HepG2 (cell line): ENCODE measurements at regions not wholly inside any gene's neighbourhood (a gene's known extent, or its start where the extent isn't known, plus 50 kb on each side); places are given as distances from the start of the nearest gene placed in this dataset.

Source experiments
- ATAC-seq: fragments of 200-7000 bp; cut with Tn5 transposase; 3 replicates; pipeline ENCODE4 v1.9.1; 2020; ENCODE audit warnings: mild to moderate bottlenecking, moderate library complexity
- BruUV-seq: library from RNA; stranded (reverse); fragments of 400-500 nt; replicated peaks from 2 replicates; lab custom pipeline; 2021; lab: Mats Ljungman, UMichigan
- CTCF ChIA-PET: fragments of 300-600 bp; formaldehyde crosslinking; extraction: SDS; loops from one replicate; lab custom pipeline; 2021; ENCODE audit warnings: low total read pairs, inconsistent platforms, low intra/inter-chr PET ratio; lab: Yijun Ruan, JAX
- POLR2A ChIA-PET: fragments of 350-600 bp; sonication (Branson Sonifier 250); formaldehyde crosslinking; loops from one replicate; lab custom pipeline; 2020; ENCODE audit warnings: antibody characterized with exemption, inconsistent platforms; lab: Yijun Ruan, JAX
- DNase-seq: peaks from one replicate; pipeline ENCODE4 v3.0.0-alpha.2; 2015; ENCODE audit warnings: low spot score
- FAIRE-seq: peaks from 3 replicates; lab custom pipeline; 2011; peaks lifted over from hg19 to GRCh38; lab: Jason Lieb, UNC
- H2AFZ ChIP-seq: one replicate; pipeline ENCODE4 v1.6.1; 2011; ENCODE audit warnings: low read length, inconsistent platforms
- H3K27ac ChIP-seq: fragments of 300-600 bp; 3 replicates; pipeline ENCODE4 v1.8.0; 2011; ENCODE audit warnings: mixed run types, mild to moderate bottlenecking, mixed read lengths, low read length, inconsistent platforms; ENCODE audit not compliant: insufficient read depth; ENCODE audit errors: extremely low read length
- H3K27me3 ChIP-seq, 2 experiments: fragments of 200-600 bp in 1 of 2; 2 replicates in 1 of 2; 3 replicates in 1 of 2; pipeline versions ENCODE4 v1.6.0 to v1.8.0; 2011; ENCODE audit warnings: low read length in 2 of 2, mild to moderate bottlenecking in 2 of 2, moderate library complexity in 2 of 2, inconsistent platforms in 1 of 2; ENCODE audit not compliant: insufficient read depth in 2 of 2, control insufficient read depth in 1 of 2
- H3K36me3 ChIP-seq, 2 experiments: fragments of 200-600 bp in 1 of 2; replicated peaks in 1 of 2; 2 replicates in 1 of 2; 3 replicates in 1 of 2; pipeline versions ENCODE4 v1.5.1 to v1.8.0; 2011; ENCODE audit warnings: low read length in 2 of 2, inconsistent platforms in 1 of 2; ENCODE audit not compliant: insufficient read depth in 2 of 2, control insufficient read depth in 1 of 2
- H3K4me1 ChIP-seq: 2 replicates; pipeline ENCODE4 v1.5.1; 2012; ENCODE audit warnings: low read length, inconsistent platforms; ENCODE audit not compliant: insufficient read depth
- H3K4me2 ChIP-seq: 2 replicates; pipeline ENCODE4 v1.6.0; 2011; ENCODE audit warnings: low read depth, low read length, inconsistent platforms
- H3K4me3 ChIP-seq, 3 experiments: fragments of 200-600 bp in 1 of 3; sonication (generic), shearing (Covaris generic) in 1 of 3; replicated peaks in 1 of 3; 2 replicates each; pipeline ENCODE4 v1.5.1; 2011 to 2016; ENCODE audit warnings: low read length in 3 of 3, inconsistent platforms in 2 of 3, low read depth in 2 of 3, mild to moderate bottlenecking in 2 of 3, control low read depth in 1 of 3, mixed read lengths in 1 of 3; ENCODE audit not compliant: insufficient read depth in 1 of 3
- H3K79me2 ChIP-seq: one replicate; pipeline ENCODE4 v1.6.1; 2011; ENCODE audit warnings: low read length, inconsistent platforms; ENCODE audit not compliant: insufficient read depth
- H3K9ac ChIP-seq: 2 replicates; pipeline ENCODE4 v1.6.0; 2011; ENCODE audit warnings: mild to moderate bottlenecking, low read depth, low read length, inconsistent platforms; ENCODE audit not compliant: insufficient read depth
- H3K9me3 ChIP-seq: 2 replicates; pipeline ENCODE4 v1.5.1; 2012; ENCODE audit warnings: mild to moderate bottlenecking, low read length
- H4K20me1 ChIP-seq: 2 replicates; pipeline ENCODE4 v1.6.0; 2011; ENCODE audit warnings: inconsistent platforms, mild to moderate bottlenecking, low read length, moderate library complexity; ENCODE audit not compliant: insufficient read depth
- ATM ChIP-seq: fragments of 450-650 bp; IDR thresholded peaks from 2 replicates; pipeline ENCODE4 v1.7.1; 2017; ENCODE audit warnings: mild to moderate bottlenecking, borderline replicate concordance
- BATF2 ChIP-seq: sonication (generic); formaldehyde crosslinking; IDR thresholded peaks from 2 replicates; pipeline ENCODE4 v1.8.0; 2022; ENCODE audit warnings: mild to moderate bottlenecking, missing genetic modification reagents, moderate library complexity
- CBX2 ChIP-seq, 2 experiments: fragments of 200-600 bp in 1 of 2; sonication (generic); formaldehyde crosslinking in 1 of 2; IDR thresholded peaks; 2 replicates each; pipeline versions ENCODE4 v1.7.0 to v1.8.1; 2018 to 2022; ENCODE audit warnings: low read depth in 2 of 2, low read length in 1 of 2, mild to moderate bottlenecking in 1 of 2, missing genetic modification reagents in 1 of 2
- CEBPZ ChIP-seq: IDR thresholded peaks from 2 replicates; pipeline ENCODE4 v1.6.1; 2012; ENCODE audit warnings: low read length, improper control_type of control experiment
- DRAP1 ChIP-seq: IDR thresholded peaks from 2 replicates; pipeline ENCODE4 v1.6.1; 2016; ENCODE audit warnings: missing genetic modification reagents, missing compliant biosample characterization
- GRHL1 ChIP-seq: sonication (generic); formaldehyde crosslinking; conservative IDR thresholded peaks from 2 replicates; pipeline ENCODE4 v1.8.0; 2022; ENCODE audit warnings: missing genetic modification reagents
- HMGA1 ChIP-seq: sonication (generic); formaldehyde crosslinking; conservative IDR thresholded peaks from 2 replicates; pipeline ENCODE4 v1.4.0; 2020; ENCODE audit warnings: missing genetic modification reagents
- HNRNPUL1 ChIP-seq: fragments of 200-400 bp; formaldehyde crosslinking; IDR thresholded peaks from 2 replicates; pipeline ENCODE4 v1.6.1; 2017; ENCODE audit warnings: low read depth, mild to moderate bottlenecking, low read length, moderate library complexity
- NR3C1 ChIP-seq: sonication (generic); formaldehyde crosslinking; IDR thresholded peaks from 2 replicates; pipeline ENCODE4 v1.4.0; 2020; ENCODE audit warnings: missing genetic modification reagents
- RBM39 ChIP-seq: fragments of 200-400 bp; formaldehyde crosslinking; IDR thresholded peaks from one replicate; pipeline ENCODE4 v1.6.1; 2018; ENCODE audit warnings: antibody characterized with exemption, mild to moderate bottlenecking, low read depth, low read length; ENCODE audit not compliant: poor library complexity, severe bottlenecking
- RCOR2 ChIP-seq: IDR thresholded peaks from 2 replicates; pipeline ENCODE4 v1.6.1; 2016; ENCODE audit warnings: missing biosample characterization, missing genetic modification reagents
- ZFX ChIP-seq: sonication (generic); formaldehyde crosslinking; IDR thresholded peaks from 2 replicates; pipeline ENCODE4 v1.4.0; 2020; ENCODE audit warnings: mild to moderate bottlenecking, low read depth, missing genetic modification reagents, moderate library complexity
- ZNF20 ChIP-seq: sonication (generic); formaldehyde crosslinking; IDR thresholded peaks from 2 replicates; pipeline ENCODE4 v1.4.0; 2020; ENCODE audit warnings: mild to moderate bottlenecking, moderate library complexity, missing genetic modification reagents
- ZNF446 ChIP-seq: sonication (generic); formaldehyde crosslinking; IDR thresholded peaks from 2 replicates; pipeline ENCODE4 v1.5.0; 2020; ENCODE audit warnings: mild to moderate bottlenecking, missing genetic modification reagents
- ZNF567 ChIP-seq: sonication (generic); formaldehyde crosslinking; IDR thresholded peaks from 2 replicates; pipeline ENCODE4 v1.8.1; 2023; ENCODE audit warnings: mild to moderate bottlenecking, missing genetic modification reagents, borderline replicate concordance
- ZSCAN22 ChIP-seq: sonication (generic); formaldehyde crosslinking; IDR thresholded peaks from 2 replicates; pipeline ENCODE4 v1.4.0; 2020; ENCODE audit warnings: mild to moderate bottlenecking, missing genetic modification reagents
- ZSCAN25 ChIP-seq: sonication (generic); formaldehyde crosslinking; IDR thresholded peaks from 2 replicates; pipeline ENCODE4 v1.8.0; 2022; ENCODE audit warnings: mild to moderate bottlenecking, missing genetic modification reagents
- ZSCAN9 ChIP-seq: IDR thresholded peaks from 2 replicates; pipeline ENCODE4 v1.6.1; 2016; ENCODE audit warnings: borderline replicate concordance
- WGBS: methylation state at CpG from one replicate; pipeline ENCODE4 v1.1.6; 2017; ENCODE audit warnings: low lambda C conversion rate; 5-methylcytosine and 5-hydroxymethylcytosine counted together
- in situ Hi-C: cut with HindIII; loops from 2 replicates; pipeline ENCODE4 v1.10.0; 2017; ENCODE audit warnings: low pct_unique_long_range_greater_than_20kb; ENCODE audit not compliant: extremely low pct_ligation_motif_present
- intact Hi-C: fragments of 100-400 bp; cut with micrococcal nuclease; formaldehyde crosslinking; loops from one replicate; pipeline ENCODE4 v1.10.0; 2022; ENCODE audit not compliant: unreplicated experiment
- TF ChIP-seq, protein P1 (sequence below): sonication (generic); formaldehyde crosslinking; IDR thresholded peaks from 2 replicates; pipeline ENCODE4 v1.8.1; 2023; ENCODE audit warnings: mild to moderate bottlenecking, inconsistent platforms, moderate library complexity, missing genetic modification reagents, borderline replicate concordance

GRCh38 chr16:55217392-55217791 lies 106.6 kb upstream of the IRX6 start:
- POLR2A ChIA-PET, result no interaction called here
- no peak for TF ChIP-seq HMGA1 (CRISPR knock-in tag)
- TF ChIP-seq CBX2 (IDR thresholded peaks at IDR 0.05; ENCODE audit: low read depth, low read length), result no peak
- TF ChIP-seq CBX2 (CRISPR knock-in tag; IDR thresholded peaks at IDR 0.05; ENCODE audit: low read depth), result no peak
- TF ChIP-seq HNRNPUL1, result no peak
- no peak for TF ChIP-seq ZFX (CRISPR knock-in tag)
- TF ChIP-seq ATM, result no peak
- TF ChIP-seq BATF2, result no peak
- no peak for TF ChIP-seq ZNF20 (CRISPR knock-in tag)
- no peak for TF ChIP-seq NR3C1
- TF ChIP-seq RBM39, result no peak
- TF ChIP-seq ZNF567 (CRISPR knock-in tag), result no peak
- TF ChIP-seq ZSCAN22 (CRISPR knock-in tag), result no peak
- TF ChIP-seq DRAP1 (CRISPR knock-in tag), result no peak
- no peak for TF ChIP-seq GRHL1 (CRISPR knock-in tag)
- no peak for TF ChIP-seq ZSCAN25 (CRISPR knock-in tag)
- TF ChIP-seq CEBPZ, result no peak
- no peak for TF ChIP-seq ZNF446 (CRISPR knock-in tag)
- TF ChIP-seq, protein P1, sequence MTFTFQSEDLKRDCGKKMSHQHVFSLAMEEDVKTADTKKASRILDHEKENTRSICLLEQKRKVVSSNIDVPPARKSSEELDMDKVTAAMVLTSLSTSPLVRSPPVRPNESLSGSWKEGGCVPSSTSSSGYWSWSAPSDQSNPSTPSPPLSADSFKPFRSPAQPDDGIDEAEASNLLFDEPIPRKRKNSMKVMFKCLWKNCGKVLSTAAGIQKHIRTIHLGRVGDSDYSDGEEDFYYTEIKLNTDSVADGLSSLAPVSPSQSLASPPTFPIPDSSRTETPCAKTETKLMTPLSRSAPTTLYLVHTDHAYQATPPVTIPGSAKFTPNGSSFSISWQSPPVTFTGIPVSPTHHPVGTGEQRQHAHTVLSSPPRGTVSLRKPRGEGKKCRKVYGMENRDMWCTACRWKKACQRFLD, result no peak
- TF ChIP-seq ZSCAN9 (CRISPR knock-in tag), result no peak
- no peak for TF ChIP-seq RCOR2 (CRISPR knock-in tag)

More at GRCh38 chr16:55217392-55217791, 106.6 kb upstream of the IRX6 start:
- no peak overlapping the region for H3K9ac ChIP-seq
- ATAC-seq (no peak), FAIRE-seq (no peak), DNase-seq (no peak)
- in situ Hi-C loops (no loop called here), intact Hi-C loops (no loop called here)
- H3K27ac ChIP-seq, result no peak overlapping the region
- no peaks in the 10 kb centered on the region for H3K9me3 ChIP-seq
- no peak overlapping the region for H2AFZ ChIP-seq
- 0 out of 5 replicates have a peak, but pooled peaks cover 0 to 2% of the 10 kb centered on the region in 2 experiments for H3K27me3 ChIP-seq
- no peaks in the 10 kb centered on the region for H4K20me1 ChIP-seq
- CTCF ChIA-PET, result no interaction called here
- no TSS peak for BruUV-seq
- no peaks in the 10 kb centered on the region for H3K36me3 ChIP-seq
- no peak overlapping the region for H3K4me2 ChIP-seq
- H3K79me2 ChIP-seq, result no peaks in the 10 kb centered on the region
- 6% methylated on average over 2 of the region's 2 CpGs for whole genome bisulfite sequencing
- no peaks in the 10 kb centered on the region for H3K4me1 ChIP-seq
- no peak overlapping the region for H3K4me3 ChIP-seq
